ENCODE measurements at regions not wholly inside any gene's neighbourhood (a gene's known extent, or its start where the extent isn't known, plus 50 kb on each side); places are given as distances from the start of the nearest gene placed in this dataset.

- no peak for TF ChIP-seq CTCF (IDR thresholded peaks at IDR 0.05)
- no peak for TF ChIP-seq MAX (IDR thresholded peaks at IDR 0.05; ENCODE audit: low read depth)
- TF ChIP-seq TAF1 (IDR thresholded peaks at IDR 0.05; ENCODE audit: borderline replicate concordance, low read depth, low read length) = no peak
Measured at GRCh38 chr5:148933903-148934432, 107.6 kb downstream of the ADRB2 start.
